ENCODE measurements at regions not wholly inside any gene's neighbourhood (a gene's known extent, or its start where the extent isn't known, plus 50 kb on each side); places are given as distances from the start of the nearest gene placed in this dataset.

DNA sequence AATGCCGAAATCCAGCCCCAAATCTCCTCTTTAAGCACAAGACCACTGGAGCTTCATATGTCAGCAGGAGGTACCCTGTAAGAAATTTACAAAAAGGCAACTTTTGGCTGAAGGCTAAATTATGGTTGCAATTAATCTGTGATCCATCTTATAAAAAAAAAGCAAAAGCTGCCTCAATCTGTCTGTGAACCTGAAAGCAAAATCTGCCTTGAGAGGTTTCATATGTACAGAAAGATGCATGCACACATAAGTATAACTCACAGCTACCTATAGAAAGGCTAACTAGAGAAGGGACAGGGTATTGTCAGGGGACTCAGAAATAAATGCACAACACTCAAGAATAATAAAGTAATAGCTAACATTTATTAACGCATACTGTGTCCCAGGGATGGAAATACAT lies 964.2 kb upstream of the ADGRL2 start (continued):
- no peak for TF ChIP-seq TAF1 (conservative IDR thresholded peaks at IDR 0.05)
- TF ChIP-seq FOXA2 (IDR thresholded peaks at IDR 0.05): no peak
- no peak for TF ChIP-seq HNF4A (conservative IDR thresholded peaks at IDR 0.05)
- no peak for TF ChIP-seq YY1 (IDR thresholded peaks at IDR 0.05)
- TF ChIP-seq EGR1 (IDR thresholded peaks at IDR 0.05; ENCODE audit: low read depth in 2 of 2): no peak
- TF ChIP-seq, protein P1, sequence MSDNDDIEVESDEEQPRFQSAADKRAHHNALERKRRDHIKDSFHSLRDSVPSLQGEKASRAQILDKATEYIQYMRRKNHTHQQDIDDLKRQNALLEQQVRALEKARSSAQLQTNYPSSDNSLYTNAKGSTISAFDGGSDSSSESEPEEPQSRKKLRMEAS (IDR thresholded peaks at IDR 0.05): no peak
- no peak for TF ChIP-seq NR2F2 (IDR thresholded peaks at IDR 0.05)
- TF ChIP-seq, protein P2, sequence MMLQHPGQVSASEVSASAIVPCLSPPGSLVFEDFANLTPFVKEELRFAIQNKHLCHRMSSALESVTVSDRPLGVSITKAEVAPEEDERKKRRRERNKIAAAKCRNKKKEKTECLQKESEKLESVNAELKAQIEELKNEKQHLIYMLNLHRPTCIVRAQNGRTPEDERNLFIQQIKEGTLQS (IDR thresholded peaks at IDR 0.05): no peak
- no peak for TF ChIP-seq SP1 (IDR thresholded peaks at IDR 0.05)
- no peak for TF ChIP-seq FOXA1 (IDR thresholded peaks at IDR 0.05)

GRCh38 chr1:80827666-80828065 lies 973.1 kb upstream of the ADGRL2 start:
- no peaks in the 10 kb centered on the region for H3K27me3 ChIP-seq (ENCODE audit: control insufficient read depth in 4 of 4, insufficient read depth in 4 of 4, low read length in 3 of 4)
- H3K9ac ChIP-seq (ENCODE audit: low read depth in 1 of 2, low read length in 2 of 2): no peak overlapping the region
- no peaks in the 10 kb centered on the region for H3K9me3 ChIP-seq (ENCODE audit: control insufficient read depth in 4 of 4, low read length in 3 of 4)
- TF ChIP-seq FOXA2 (IDR thresholded peaks at IDR 0.05) (no peak), HNF4G (IDR thresholded peaks at IDR 0.05) (no peak), RAD21 (IDR thresholded peaks at IDR 0.05) (no peak), FOXA1 (IDR thresholded peaks at IDR 0.05) (no peak), NR2F2 (IDR thresholded peaks at IDR 0.05) (no peak), TAF1 (conservative IDR thresholded peaks at IDR 0.05) (no peak), YY1 (IDR thresholded peaks at IDR 0.05) (no peak), RXRA (IDR thresholded peaks at IDR 0.05) (no peak), HNF4A (conservative IDR thresholded peaks at IDR 0.05) (no peak), EGR1 (IDR thresholded peaks at IDR 0.05; ENCODE audit: low read depth in 2 of 2) (no peak)
- TF ChIP-seq, protein P1 (IDR thresholded peaks at IDR 0.05): no peak
- TF ChIP-seq, protein P3, sequence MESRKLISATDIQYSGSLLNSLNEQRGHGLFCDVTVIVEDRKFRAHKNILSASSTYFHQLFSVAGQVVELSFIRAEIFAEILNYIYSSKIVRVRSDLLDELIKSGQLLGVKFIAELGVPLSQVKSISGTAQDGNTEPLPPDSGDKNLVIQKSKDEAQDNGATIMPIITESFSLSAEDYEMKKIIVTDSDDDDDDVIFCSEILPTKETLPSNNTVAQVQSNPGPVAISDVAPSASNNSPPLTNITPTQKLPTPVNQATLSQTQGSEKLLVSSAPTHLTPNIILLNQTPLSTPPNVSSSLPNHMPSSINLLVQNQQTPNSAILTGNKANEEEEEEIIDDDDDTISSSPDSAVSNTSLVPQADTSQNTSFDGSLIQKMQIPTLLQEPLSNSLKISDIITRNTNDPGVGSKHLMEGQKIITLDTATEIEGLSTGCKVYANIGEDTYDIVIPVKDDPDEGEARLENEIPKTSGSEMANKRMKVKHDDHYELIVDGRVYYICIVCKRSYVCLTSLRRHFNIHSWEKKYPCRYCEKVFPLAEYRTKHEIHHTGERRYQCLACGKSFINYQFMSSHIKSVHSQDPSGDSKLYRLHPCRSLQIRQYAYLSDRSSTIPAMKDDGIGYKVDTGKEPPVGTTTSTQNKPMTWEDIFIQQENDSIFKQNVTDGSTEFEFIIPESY (IDR thresholded peaks at IDR 0.05): no peak
- TF ChIP-seq, protein P4, sequence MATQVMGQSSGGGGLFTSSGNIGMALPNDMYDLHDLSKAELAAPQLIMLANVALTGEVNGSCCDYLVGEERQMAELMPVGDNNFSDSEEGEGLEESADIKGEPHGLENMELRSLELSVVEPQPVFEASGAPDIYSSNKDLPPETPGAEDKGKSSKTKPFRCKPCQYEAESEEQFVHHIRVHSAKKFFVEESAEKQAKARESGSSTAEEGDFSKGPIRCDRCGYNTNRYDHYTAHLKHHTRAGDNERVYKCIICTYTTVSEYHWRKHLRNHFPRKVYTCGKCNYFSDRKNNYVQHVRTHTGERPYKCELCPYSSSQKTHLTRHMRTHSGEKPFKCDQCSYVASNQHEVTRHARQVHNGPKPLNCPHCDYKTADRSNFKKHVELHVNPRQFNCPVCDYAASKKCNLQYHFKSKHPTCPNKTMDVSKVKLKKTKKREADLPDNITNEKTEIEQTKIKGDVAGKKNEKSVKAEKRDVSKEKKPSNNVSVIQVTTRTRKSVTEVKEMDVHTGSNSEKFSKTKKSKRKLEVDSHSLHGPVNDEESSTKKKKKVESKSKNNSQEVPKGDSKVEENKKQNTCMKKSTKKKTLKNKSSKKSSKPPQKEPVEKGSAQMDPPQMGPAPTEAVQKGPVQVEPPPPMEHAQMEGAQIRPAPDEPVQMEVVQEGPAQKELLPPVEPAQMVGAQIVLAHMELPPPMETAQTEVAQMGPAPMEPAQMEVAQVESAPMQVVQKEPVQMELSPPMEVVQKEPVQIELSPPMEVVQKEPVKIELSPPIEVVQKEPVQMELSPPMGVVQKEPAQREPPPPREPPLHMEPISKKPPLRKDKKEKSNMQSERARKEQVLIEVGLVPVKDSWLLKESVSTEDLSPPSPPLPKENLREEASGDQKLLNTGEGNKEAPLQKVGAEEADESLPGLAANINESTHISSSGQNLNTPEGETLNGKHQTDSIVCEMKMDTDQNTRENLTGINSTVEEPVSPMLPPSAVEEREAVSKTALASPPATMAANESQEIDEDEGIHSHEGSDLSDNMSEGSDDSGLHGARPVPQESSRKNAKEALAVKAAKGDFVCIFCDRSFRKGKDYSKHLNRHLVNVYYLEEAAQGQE (IDR thresholded peaks at IDR 0.05): no peak
- TF ChIP-seq, protein P2 (IDR thresholded peaks at IDR 0.05): no peak
- DNase-seq (ENCODE audit: low spot score): no peak
- no peaks in the 10 kb centered on the region for H3K4me1 ChIP-seq (ENCODE audit: control insufficient read depth in 4 of 4, insufficient read depth in 4 of 4, low read length in 3 of 4)
- no peak overlapping the region for H3K4me3 ChIP-seq (ENCODE audit: low read depth in 1 of 3, low read length in 3 of 3)
- 83% methylated on average over 3 of the region's 3 CpGs for WGBS
- no peaks in the 10 kb centered on the region for H3K36me3 ChIP-seq (ENCODE audit: control insufficient read depth in 4 of 4, insufficient read depth in 3 of 4, low read depth in 1 of 4, low read length in 3 of 4)
- no peak overlapping the region for H3K27ac ChIP-seq (ENCODE audit: low read depth in 1 of 2, low read length in 2 of 2)

All from liver (tissue), 7 donors.